HG03442 (cell line): ENCODE measurements at regions not wholly inside any gene's neighbourhood (a gene's known extent, or its start where the extent isn't known, plus 50 kb on each side); places are given as distances from the start of the nearest gene placed in this dataset.
A peak's percentile ranks its signal among the peaks of the same experiment; 100 is the strongest.
"Not testable (repeated sequence)": the region's sequence is repeated elsewhere in the genome, so short reads cannot be mapped to it uniquely, and the experiment has no call there.

Experiments used
- ATAC-seq: cut with Tn5 transposase; IDR thresholded peaks from one replicate; pipeline ENCODE4 v1.9.1; 2021; ENCODE audit warnings: mild to moderate bottlenecking, moderate library complexity; ENCODE audit not compliant: unreplicated experiment

DNA sequence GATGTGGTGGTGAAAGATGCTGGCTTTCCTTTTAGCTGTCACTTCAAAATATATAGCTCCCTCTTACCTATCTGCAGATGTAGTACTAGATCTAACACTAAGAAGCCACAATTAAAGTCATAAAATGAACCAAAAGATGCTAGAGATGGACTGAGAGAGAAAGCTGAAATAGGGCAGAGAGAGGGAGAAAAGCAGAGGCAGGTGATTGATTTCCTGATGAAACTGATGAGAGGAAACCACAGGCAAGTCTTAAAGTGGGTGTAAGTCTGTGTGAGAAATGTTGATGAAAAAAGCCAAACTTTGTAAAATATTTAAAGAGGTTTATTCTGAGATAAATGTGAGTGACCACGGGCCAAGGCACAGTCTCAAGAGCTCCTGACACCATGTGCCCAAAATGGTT lies 194.3 kb upstream of the MBL2 start:
- ATAC-seq, result no peak

GRCh38 chr10:52965938-52966401 lies 193.4 kb upstream of the MBL2 start:
- ATAC-seq, result peak; percentile 98

- peak; percentile 17 for ATAC-seq
These were observed 192.9 kb upstream of the MBL2 start for GRCh38 chr10:52965509-52965908.

GRCh38 chr10:52961323-52961722 lies 188.7 kb upstream of the MBL2 start:
- no peak for ATAC-seq

DNA sequence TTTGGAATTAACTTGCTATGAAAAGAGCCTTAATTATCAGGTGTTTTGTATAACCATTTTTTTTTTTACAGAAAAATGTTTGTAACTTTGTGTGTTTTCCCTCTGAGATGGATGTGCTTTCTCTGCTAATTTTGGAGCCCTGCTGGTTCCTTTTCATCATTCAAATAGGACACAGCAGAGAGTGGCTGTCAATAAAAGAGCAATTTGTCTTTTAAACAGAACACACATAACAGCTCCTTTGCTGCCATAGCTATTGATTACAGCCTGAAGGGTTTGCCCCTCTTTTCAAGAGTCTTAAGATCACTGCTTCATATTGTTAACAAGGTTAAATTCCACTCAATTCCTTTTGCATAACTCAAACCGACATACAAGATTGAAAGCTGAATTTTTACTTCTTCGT lies 187.2 kb upstream of the MBL2 start:
- ATAC-seq, result no peak

DNA sequence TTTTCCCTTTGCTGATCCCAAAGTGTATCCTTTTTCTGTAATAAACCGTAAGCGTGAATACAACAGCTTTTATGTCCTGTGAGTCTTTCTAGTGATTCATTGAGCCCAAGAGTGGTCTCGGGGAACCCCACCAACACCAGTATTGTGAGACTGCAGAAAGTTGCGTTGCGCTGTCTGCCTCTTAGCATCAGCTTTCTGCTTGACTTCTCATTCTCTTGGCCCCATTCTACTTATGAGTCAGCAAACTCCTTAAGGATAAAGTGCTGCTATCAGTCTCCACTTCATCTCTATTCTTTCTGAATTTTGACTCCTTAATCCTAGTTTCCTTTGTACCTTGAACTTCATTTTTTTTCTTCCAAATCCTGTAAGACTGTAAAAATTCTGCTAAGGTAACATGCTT lies 184.3 kb upstream of the MBL2 start:
- ATAC-seq, result no peak

GRCh38 chr10:52956461-52956860 lies 183.9 kb upstream of the MBL2 start:
- ATAC-seq, result no peak

GRCh38 chr10:52955337-52955736 lies 182.8 kb upstream of the MBL2 start:
- ATAC-seq, result no peak

GRCh38 chr10:52954407-52954806 lies 181.8 kb upstream of the MBL2 start:
- ATAC-seq, result no peak

GRCh38 chr10:52952391-52953055 lies 179.9 kb upstream of the MBL2 start:
- no peak for ATAC-seq

- ATAC-seq, result peak; percentile 97
These were observed 179.2 kb upstream of the MBL2 start for GRCh38 chr10:52951824-52952223.

DNA sequence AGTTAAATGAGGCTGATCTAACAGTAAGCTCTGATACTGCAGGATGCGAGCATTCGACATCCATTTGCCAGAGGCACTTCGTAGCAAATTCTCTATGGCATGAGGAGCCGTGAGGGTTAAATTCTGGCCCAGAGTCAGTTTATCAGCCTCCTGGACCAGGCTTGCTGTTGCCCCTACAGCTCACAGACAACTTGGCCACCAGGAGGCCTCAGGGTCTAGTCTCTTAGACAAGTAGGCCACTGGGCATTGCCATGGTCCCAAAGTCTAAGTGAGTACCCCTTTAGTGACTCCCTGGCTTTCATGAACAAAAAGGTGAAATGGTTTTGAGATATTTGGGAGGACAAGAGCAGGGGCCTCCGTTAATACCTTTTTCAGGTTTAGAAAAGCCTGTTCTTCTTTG lies 178.0 kb upstream of the MBL2 start:
- ATAC-seq, result no peak

DNA sequence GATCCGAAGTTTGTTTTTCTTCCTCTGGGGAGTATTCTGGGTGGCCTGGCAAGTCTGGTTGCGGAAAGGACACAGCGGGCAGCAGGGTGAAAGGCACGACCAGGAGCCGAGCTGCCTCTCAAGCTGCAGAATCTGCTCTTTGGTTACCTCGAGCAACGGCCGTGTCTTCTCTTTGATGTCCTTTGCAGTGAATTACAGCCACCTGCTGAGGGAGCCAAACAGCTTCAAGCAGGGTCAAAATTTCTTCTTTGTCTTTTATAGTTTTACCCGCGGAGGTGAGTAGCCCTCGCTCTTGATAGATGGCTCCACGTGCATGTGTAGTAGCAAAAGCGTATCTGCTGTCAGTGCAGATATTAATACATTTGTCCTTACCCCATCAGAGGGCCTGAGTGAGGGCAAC lies 177.3 kb upstream of the MBL2 start:
- ATAC-seq, result no peak

DNA sequence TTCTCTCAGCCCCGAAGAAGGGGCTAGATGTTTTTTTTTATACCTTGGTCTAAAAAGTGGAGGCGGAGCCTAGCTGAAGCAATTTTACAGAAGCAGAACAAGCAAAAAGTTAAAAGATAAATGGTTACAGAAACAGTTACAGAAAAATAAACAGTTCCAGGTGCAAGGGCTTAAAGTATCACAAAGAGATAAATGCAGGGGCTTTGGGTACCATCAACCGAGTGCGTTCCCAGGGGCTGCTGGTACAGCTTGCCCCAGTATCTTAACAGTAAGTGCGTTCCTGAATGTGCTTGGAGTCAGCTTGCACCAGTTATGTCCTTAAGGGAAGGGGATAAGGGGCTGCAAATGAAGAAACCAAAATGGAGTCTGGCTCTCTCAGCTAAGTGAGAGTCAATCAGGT lies 173.9 kb upstream of the MBL2 start:
- ATAC-seq, result no peak

DNA sequence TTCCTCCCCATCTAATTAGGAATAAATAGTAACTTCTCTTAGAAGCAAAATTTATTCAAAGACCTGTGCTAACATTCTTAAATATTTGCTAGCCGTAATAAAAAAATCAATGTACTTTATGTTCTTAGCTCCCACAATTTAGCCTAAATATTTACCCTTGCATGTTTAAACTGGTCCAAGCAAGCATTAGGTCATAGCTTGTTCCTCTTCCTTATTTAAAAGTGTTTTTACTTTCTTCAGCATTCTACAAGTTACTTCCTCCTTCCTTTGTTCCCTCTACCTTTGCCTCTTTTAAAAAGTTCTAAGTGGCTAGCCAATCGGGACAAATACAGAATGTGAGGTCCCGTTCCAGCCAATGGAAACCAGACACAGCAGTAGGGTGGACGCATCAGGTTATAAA lies 172.9 kb upstream of the MBL2 start:
- ATAC-seq, result not testable (repeated sequence)

DNA sequence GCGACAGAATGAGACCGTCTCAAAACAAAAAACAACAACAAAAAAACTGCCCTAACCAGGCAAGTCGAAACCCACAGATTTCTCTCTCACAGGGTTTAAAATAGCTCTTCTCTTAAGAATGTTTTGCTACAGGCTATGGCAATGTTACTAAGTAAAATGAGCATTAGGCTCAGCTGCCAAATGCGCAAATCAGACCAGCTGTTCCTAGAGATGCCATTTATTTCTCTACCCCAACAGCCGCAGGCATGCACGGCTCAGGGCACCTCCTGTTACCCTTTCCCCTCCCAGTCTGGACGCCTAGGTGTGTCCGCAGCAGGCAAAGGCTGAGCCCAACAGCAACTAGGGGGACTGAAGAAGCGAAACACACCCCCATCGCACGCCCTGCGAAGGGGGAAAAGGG lies 168.3 kb upstream of the MBL2 start:
- ATAC-seq, result no peak

GRCh38 chr10:52939894-52940293 lies 167.3 kb upstream of the MBL2 start:
- no peak for ATAC-seq

- ATAC-seq, result no peak
These were observed 161.2 kb upstream of the MBL2 start for GRCh38 chr10:52933748-52934147.

DNA sequence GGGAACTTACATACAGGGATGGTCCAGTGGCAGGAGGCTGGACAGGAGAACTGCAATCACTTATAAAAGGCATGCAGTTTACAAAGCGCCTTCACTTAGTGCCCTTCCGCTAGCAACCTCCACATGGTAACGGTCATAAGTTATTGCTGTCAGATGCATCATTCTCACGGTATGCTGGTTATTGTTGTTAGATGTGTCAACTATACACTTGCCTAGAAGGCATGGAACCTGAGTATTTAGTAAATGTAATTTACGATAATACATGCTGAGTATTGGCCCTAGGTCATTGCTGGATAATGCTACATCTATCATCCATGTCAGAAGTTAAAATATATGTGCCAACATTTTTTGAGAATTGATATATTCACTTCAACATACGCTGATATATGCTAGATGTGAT lies 155.1 kb upstream of the MBL2 start:
- no peak for ATAC-seq

DNA sequence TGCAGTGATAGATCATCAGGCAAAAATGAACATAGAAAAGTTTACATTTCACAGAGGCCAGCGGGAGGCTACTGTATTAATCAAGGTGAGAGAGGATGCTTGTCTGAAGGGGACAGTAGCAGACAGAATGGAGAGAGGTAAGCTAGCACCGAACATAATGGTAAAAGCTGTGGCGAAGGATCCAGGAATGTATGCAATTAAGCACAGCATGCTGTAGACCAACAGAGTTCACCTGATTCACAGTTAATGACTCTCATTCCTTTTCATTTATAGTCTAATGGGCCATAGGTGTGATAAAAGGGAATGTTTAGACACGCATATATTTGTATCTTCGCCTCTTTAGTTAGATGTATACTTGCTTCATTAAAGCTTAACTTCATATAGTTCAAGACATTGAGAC lies 150.9 kb upstream of the MBL2 start:
- no peak for ATAC-seq

GRCh38 chr10:52918714-52919305 lies 146.2 kb upstream of the MBL2 start:
- no peak for ATAC-seq

GRCh38 chr10:52915391-52915790 lies 142.8 kb upstream of the MBL2 start:
- no peak for ATAC-seq

DNA sequence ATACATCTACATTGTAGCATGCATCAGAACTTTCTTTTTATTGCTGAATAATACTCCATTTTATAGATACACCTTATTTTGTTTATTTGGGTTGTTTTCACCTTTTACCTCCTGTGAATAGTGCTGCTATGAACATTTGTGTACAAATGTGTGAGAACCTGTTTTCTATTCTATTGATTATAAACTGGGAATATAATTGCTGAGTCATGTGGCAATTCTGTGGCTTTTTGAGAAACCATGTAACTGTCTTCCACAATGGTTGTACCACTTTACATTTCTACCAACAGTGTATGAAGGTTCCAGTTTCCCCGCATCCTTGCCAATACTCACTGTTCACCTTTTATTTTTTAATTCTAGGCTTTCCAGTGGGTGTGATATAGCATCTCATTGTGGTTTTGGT lies 138.6 kb upstream of the MBL2 start:
- ATAC-seq, result no peak
